T-cell (primary cell): ENCODE measurements at regions not wholly inside any gene's neighbourhood (a gene's known extent, or its start where the extent isn't known, plus 50 kb on each side); places are given as distances from the start of the nearest gene placed in this dataset.

Experiments used
- ATAC-seq, 4 experiments: fragments of 200-7000 bp in 3 of 4; fragments of 150-1000 bp in 1 of 4; cut with Tn5 transposase; replicated peaks in 1 of 4; 1 replicate in 3 of 4; 2 replicates in 1 of 4; pipeline ENCODE4 v1.10.0; 2021; ENCODE audit warnings: moderate library complexity in 3 of 4, mild to moderate bottlenecking in 2 of 4, moderate number of reproducible peaks in 1 of 4
- CTCF ChIA-PET, 2 donors: fragments of 300-600 bp; sonication (Branson Sonifier 250); formaldehyde crosslinking; loops; one replicate each; lab custom pipeline; 2022; ENCODE audit warnings: antibody characterized with exemption in 2 of 2; lab: Charles Lee
- POLR2A ChIA-PET, 2 donors: fragments of 300-600 bp; sonication (Branson Sonifier 250); formaldehyde crosslinking; loops; one replicate each; lab custom pipeline; 2022; ENCODE audit warnings: antibody characterized with exemption in 2 of 2; lab: Charles Lee
- DNase-seq, 35 experiments: peaks; one replicate each; pipeline versions ENCODE4 v3.0.0 to v3.0.0-alpha.2; 2013 to 2023
- H3K27ac ChIP-seq: one replicate; pipeline ENCODE4 v1.5.1; 2013; ENCODE audit warnings: low read length
- H3K27me3 ChIP-seq, 2 experiments: replicated peaks in 1 of 2; 1 replicate in 1 of 2; 2 replicates in 1 of 2; pipeline versions ENCODE4 v1.6.1 to v1.7.0; 2013; ENCODE audit warnings: low read length in 1 of 2, mixed read lengths in 1 of 2; ENCODE audit not compliant: control insufficient read depth in 2 of 2, insufficient read depth in 2 of 2; ENCODE audit errors: extremely low read depth in 1 of 2
- H3K36me3 ChIP-seq, 2 donors: 1 replicate in 1 of 2; 2 replicates in 1 of 2; pipeline versions ENCODE4 v1.6.1 to v1.7.0; 2013; ENCODE audit warnings: low read length in 1 of 2; ENCODE audit not compliant: control insufficient read depth in 2 of 2, insufficient read depth in 1 of 2; ENCODE audit errors: extremely low read depth in 1 of 2
- H3K4me1 ChIP-seq, 2 experiments: 1 replicate in 1 of 2; 2 replicates in 1 of 2; pipeline versions ENCODE4 v1.6.1 to v1.7.0; 2013; ENCODE audit warnings: low read length in 2 of 2, mixed read lengths in 1 of 2; ENCODE audit not compliant: insufficient read depth in 2 of 2, control insufficient read depth in 1 of 2; ENCODE audit errors: extremely low read depth in 1 of 2
- H3K4me3 ChIP-seq, 2 donors: 1 replicate in 1 of 2; 2 replicates in 1 of 2; pipeline versions ENCODE4 v1.5.1 to v1.7.0; 2013; ENCODE audit warnings: mild to moderate bottlenecking in 2 of 2, low read length in 1 of 2, moderate library complexity in 1 of 2; ENCODE audit not compliant: control insufficient read depth in 1 of 2; ENCODE audit errors: extremely low read depth in 1 of 2
- H3K9me3 ChIP-seq: 2 replicates; pipeline ENCODE4 v1.7.0; 2013
- H3K27ac Mint-ChIP-seq, 2 donors: one replicate each; pipeline ENCODE4 v1.8.0; 2020 to 2021; ENCODE audit warnings: mild to moderate bottlenecking in 2 of 2, mixed read lengths in 2 of 2
- H3K27me3 Mint-ChIP-seq, 2 donors: one replicate each; pipeline ENCODE4 v1.8.0; 2021 to 2022; ENCODE audit warnings: mixed read lengths in 2 of 2
- H3K36me3 Mint-ChIP-seq: one replicate; pipeline ENCODE4 v1.8.0; 2021; ENCODE audit warnings: mixed read lengths
- H3K4me1 Mint-ChIP-seq, 3 donors: one replicate each; pipeline ENCODE4 v1.8.0; 2020 to 2022; ENCODE audit warnings: mixed read lengths in 3 of 3, mild to moderate bottlenecking in 1 of 3
- H3K4me3 Mint-ChIP-seq, 3 donors: one replicate each; pipeline ENCODE4 v1.8.0; 2020 to 2022; ENCODE audit warnings: mild to moderate bottlenecking in 3 of 3, mixed read lengths in 3 of 3, moderate library complexity in 3 of 3
- H3K9me3 Mint-ChIP-seq, 3 donors: one replicate each; pipeline ENCODE4 v1.8.0; 2020 to 2022; ENCODE audit warnings: mixed read lengths in 3 of 3
- WGBS: methylation state at CpG from one replicate; pipeline ENCODE4 v1.1.5; 2013; ENCODE audit warnings: missing lambda C conversion rate; ENCODE audit not compliant: insufficient coverage; 5-methylcytosine and 5-hydroxymethylcytosine counted together

DNA sequence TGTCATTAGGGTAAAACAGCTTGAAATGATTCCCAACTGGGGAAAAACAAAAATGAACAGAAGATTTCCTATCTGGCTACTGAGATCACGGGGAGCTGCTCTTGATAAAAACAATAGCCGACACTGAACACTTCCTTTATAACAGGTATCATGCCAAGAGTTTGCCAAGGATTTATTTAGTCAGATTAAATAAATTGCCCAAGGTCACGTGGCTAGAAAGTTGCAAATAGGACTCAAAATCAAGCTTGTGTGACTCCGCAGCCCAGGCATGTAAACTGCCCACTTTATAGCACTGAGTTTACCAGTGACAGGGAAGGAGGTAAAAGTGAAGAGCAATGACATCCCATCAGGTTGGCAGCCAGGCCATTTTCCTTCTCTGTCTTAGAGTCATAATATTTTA, 120.7 kb upstream of the ZNF618 start:
- H3K4me1 ChIP-seq: no peaks in the 10 kb centered on the region
- peaks cover 0 to 14% of the 10 kb centered on the region in 2 experiments for H3K27me3 ChIP-seq
- WGBS: 50% methylated on average over 1 of the region's 4 CpGs
- no peak overlapping the region for H3K27ac Mint-ChIP-seq
- H3K36me3 ChIP-seq: no peaks in the 10 kb centered on the region
- ATAC-seq (no peak), DNase-seq (no peak)
- no peaks in the 10 kb centered on the region for H3K4me1 Mint-ChIP-seq
- H3K9me3 Mint-ChIP-seq: peaks cover 0 to 8% (median 4%) of the 10 kb centered on the region in 3 donors
- H3K27me3 Mint-ChIP-seq: peaks cover 37 to 50% of the 10 kb centered on the region in 2 donors
- H3K9me3 ChIP-seq: no peaks in the 10 kb centered on the region
- H3K4me3 Mint-ChIP-seq: no peak overlapping the region
- CTCF ChIA-PET: no interaction called here
- no peak overlapping the region for H3K4me3 ChIP-seq
- H3K36me3 Mint-ChIP-seq: no peaks in the 10 kb centered on the region
- POLR2A ChIA-PET: no interaction called here
- H3K27ac ChIP-seq: no peak overlapping the region

DNA sequence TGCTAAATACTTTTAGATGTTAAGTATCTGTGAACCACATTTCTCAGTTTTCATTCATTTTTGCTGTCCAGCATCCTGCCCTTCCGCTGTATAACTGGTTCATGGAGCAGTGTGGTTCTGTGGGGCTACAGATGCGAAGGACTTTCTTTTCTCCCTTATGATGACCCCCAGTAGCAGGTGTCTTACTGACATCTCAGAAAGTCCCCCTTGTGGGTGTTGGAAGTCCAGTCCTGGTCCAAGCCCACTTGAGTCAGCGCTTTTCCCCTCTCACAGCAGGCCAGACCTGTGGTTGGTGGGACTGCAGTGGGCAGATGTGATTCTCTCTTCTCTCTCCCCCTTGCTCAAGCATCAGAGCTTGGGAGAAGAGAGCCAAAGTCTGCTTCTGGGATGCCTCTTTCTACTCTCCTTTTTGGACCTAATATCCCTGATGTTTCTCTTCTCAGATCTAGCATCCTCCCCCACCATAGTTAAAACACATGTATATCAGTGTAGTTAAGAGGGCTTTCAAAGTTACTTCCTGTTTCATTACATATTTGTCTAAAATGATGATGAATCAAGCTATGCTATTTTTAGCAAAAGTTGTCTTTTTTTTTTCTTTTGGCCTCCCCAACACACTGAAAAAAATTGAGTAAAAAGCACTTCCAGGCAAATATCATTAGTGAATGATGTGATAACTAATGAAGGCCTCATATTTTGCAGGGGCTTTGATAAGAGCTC, 119.5 kb upstream of the ZNF618 start:
- ChIA-PET CTCF (interaction anchor here in 1 of 2 donors (0.7 kb wide), 1 partner anchor 10 kb away, joined by 3 read pairs; no protein-coding TSS in a partner anchor), POLR2A (no interaction called here)
- Mint-ChIP-seq H3K4me1 (no peaks in the 10 kb centered on the region), H3K27me3 (peaks cover 37 to 50% of the 10 kb centered on the region in 2 donors), H3K27ac (no peak overlapping the region), H3K36me3 (no peaks in the 10 kb centered on the region), H3K4me3 (no peak overlapping the region), H3K9me3 (peaks cover 0 to 8% (median 4%) of the 10 kb centered on the region in 3 donors)
- no peak overlapping the region for H3K27ac ChIP-seq
- no peak overlapping the region for H3K4me3 ChIP-seq
- no peaks in the 10 kb centered on the region for H3K4me1 ChIP-seq
- no peak for ATAC-seq
- DNase-seq: no peak
- H3K36me3 ChIP-seq: no peaks in the 10 kb centered on the region
- H3K9me3 ChIP-seq: no peaks in the 10 kb centered on the region
- no CpG with 5 or more reads among the region's 3 CpGs for WGBS
- H3K27me3 ChIP-seq: peaks cover 0 to 14% of the 10 kb centered on the region in 2 experiments

- Mint-ChIP-seq H3K36me3 (no peaks in the 10 kb centered on the region), H3K27me3 (peaks cover 22 to 31% of the 10 kb centered on the region in 2 donors), H3K9me3 (peaks cover 4 to 19% (median 8%) of the 10 kb centered on the region in 3 donors), H3K4me3 (no peak overlapping the region), H3K4me1 (no peaks in the 10 kb centered on the region), H3K27ac (no peak overlapping the region)
- Histone ChIP-seq H3K4me1 (no peaks in the 10 kb centered on the region), H3K9me3 (no peaks in the 10 kb centered on the region), H3K36me3 (no peaks in the 10 kb centered on the region), H3K27me3 (peaks cover 0 to 7% of the 10 kb centered on the region in 2 experiments), H3K4me3 (no peak overlapping the region), H3K27ac (no peak overlapping the region)
- POLR2A ChIA-PET: no interaction called here
- CTCF ChIA-PET: no interaction called here
- DNase-seq (no peak), ATAC-seq (no peak)
These were observed 112.7 kb upstream of the ZNF618 start for GRCh38 chr9:113763429-113763828.

- Histone ChIP-seq H3K4me3 (no peak overlapping the region), H3K9me3 (no peaks in the 10 kb centered on the region), H3K36me3 (no peaks in the 10 kb centered on the region), H3K27ac (no peak overlapping the region), H3K4me1 (no peaks in the 10 kb centered on the region), H3K27me3 (peaks cover 0 to 3% of the 10 kb centered on the region in 2 experiments)
- Mint-ChIP-seq H3K9me3 (peaks cover 4 to 12% (median 4%) of the 10 kb centered on the region in 3 donors), H3K4me3 (no peak overlapping the region), H3K27me3 (peaks cover 21 to 24% of the 10 kb centered on the region in 2 donors), H3K4me1 (no peaks in the 10 kb centered on the region), H3K36me3 (no peaks in the 10 kb centered on the region), H3K27ac (no peak overlapping the region)
- POLR2A ChIA-PET: no interaction called here
- 44% methylated on average over 1 of the region's 1 CpG for WGBS
- CTCF ChIA-PET: interaction anchor here in 1 of 2 donors (0.6 kb wide), 1 partner anchor 30 kb away, joined by 3 read pairs; no protein-coding TSS in a partner anchor
- no peak for ATAC-seq
- DNase-seq: no peak
These were observed 111.5 kb upstream of the ZNF618 start for GRCh38 chr9:113764572-113764971.

DNA sequence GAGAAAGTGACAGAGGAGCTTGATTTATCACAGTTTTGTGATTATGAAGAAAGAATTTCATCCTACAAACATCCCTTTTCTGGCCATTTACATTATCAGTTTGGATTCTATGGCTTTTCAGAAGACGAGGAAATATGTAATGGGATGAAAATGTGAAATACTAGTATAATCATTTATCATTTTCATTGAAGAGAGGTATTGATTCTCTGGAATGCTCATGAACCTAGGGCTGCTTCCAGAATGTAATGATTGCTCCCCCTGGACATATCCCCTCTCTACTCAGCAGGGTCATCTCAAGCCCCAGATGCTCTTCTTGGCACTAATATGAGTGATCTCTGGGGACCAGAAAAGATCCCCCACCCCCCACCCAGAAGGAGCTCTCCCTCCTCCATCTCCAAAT, 106.7 kb upstream of the ZNF618 start:
- ATAC-seq: no peak
- ChIA-PET POLR2A (no interaction called here), CTCF (no interaction called here)

GRCh38 chr9:113770396-113770795, 105.7 kb upstream of the ZNF618 start:
- Histone ChIP-seq H3K27ac (no peak overlapping the region), H3K4me3 (no peak overlapping the region), H3K4me1 (no peaks in the 10 kb centered on the region), H3K9me3 (no peaks in the 10 kb centered on the region), H3K36me3 (no peaks in the 10 kb centered on the region), H3K27me3 (peaks cover 0 to 13% of the 10 kb centered on the region in 2 experiments)
- Mint-ChIP-seq H3K27ac (no peak overlapping the region), H3K36me3 (no peaks in the 10 kb centered on the region), H3K27me3 (peaks cover 19 to 32% of the 10 kb centered on the region in 2 donors), H3K4me3 (no peak overlapping the region), H3K4me1 (no peaks in the 10 kb centered on the region), H3K9me3 (peaks cover 0 to 11% (median 4%) of the 10 kb centered on the region in 3 donors)
- ChIA-PET CTCF (no interaction called here), POLR2A (interaction anchor here in 1 of 2 donors (0.6 kb wide), 1 partner anchor 1534 kb away, joined by 3 read pairs; no protein-coding TSS in a partner anchor)
- no peak for DNase-seq
- ATAC-seq: no peak
- WGBS: 92% methylated on average over 2 of the region's 5 CpGs

More for the DNA sequence above, 106.7 kb upstream of the ZNF618 start:
- H3K36me3 Mint-ChIP-seq: no peaks in the 10 kb centered on the region
- no peaks in the 10 kb centered on the region for H3K4me1 Mint-ChIP-seq
- no peak overlapping the region for H3K27ac Mint-ChIP-seq
- H3K27me3 ChIP-seq: peaks cover 0 to 13% of the 10 kb centered on the region in 2 experiments
- WGBS: no CpG with 5 or more reads among the region's 1 CpG
- peaks cover 3 to 11% (median 4%) of the 10 kb centered on the region in 3 donors for H3K9me3 Mint-ChIP-seq
- H3K4me3 ChIP-seq: no peak overlapping the region
- H3K9me3 ChIP-seq: no peaks in the 10 kb centered on the region
- H3K36me3 ChIP-seq: no peaks in the 10 kb centered on the region
- no peak overlapping the region for H3K4me3 Mint-ChIP-seq
- no peak for DNase-seq
- H3K27me3 Mint-ChIP-seq: peaks cover 26 to 38% of the 10 kb centered on the region in 2 donors
- no peaks in the 10 kb centered on the region for H3K4me1 ChIP-seq
- no peak overlapping the region for H3K27ac ChIP-seq
